GM23338 (cell line): ENCODE measurements at regions not wholly inside any gene's neighbourhood (a gene's known extent, or its start where the extent isn't known, plus 50 kb on each side); places are given as distances from the start of the nearest gene placed in this dataset.

Experiments
- ATAC-seq: fragments of 200-7000 bp; cut with Tn5 transposase; 3 replicates; pipeline ENCODE4 v1.9.1; 2020
- DNase-seq: peaks from one replicate; pipeline ENCODE4 v3.0.0-alpha.2; 2015; ENCODE audit warnings: low spot score
- H2AFZ ChIP-seq: fragments of 200-600 bp; sonication (generic); 2 replicates; pipeline ENCODE4 v1.8.0; 2016; ENCODE audit warnings: antibody characterized with exemption, mild to moderate bottlenecking, moderate library complexity
- H3F3A ChIP-seq: fragments of 200-600 bp; sonication (generic); replicated peaks from 2 replicates; pipeline ENCODE4 v1.8.0; 2017; ENCODE audit warnings: antibody characterized with exemption, mixed run types, low read depth
- H3K27ac ChIP-seq: fragments of 200-600 bp; sonication (generic); 2 replicates; pipeline ENCODE4 v1.6.1; 2016; ENCODE audit warnings: low read depth
- H3K27me3 ChIP-seq: fragments of 200-600 bp; sonication (generic); 2 replicates; pipeline ENCODE4 v1.8.0; 2016; ENCODE audit warnings: mild to moderate bottlenecking, mixed run types, moderate library complexity; ENCODE audit not compliant: insufficient read depth
- H3K36me3 ChIP-seq: fragments of 200-600 bp; sonication (generic); 2 replicates; pipeline ENCODE4 v1.8.0; 2016; ENCODE audit warnings: mild to moderate bottlenecking; ENCODE audit not compliant: insufficient read depth
- H3K4me1 ChIP-seq: fragments of 200-600 bp; sonication (generic); 2 replicates; pipeline ENCODE4 v1.8.0; 2016; ENCODE audit warnings: mild to moderate bottlenecking, moderate library complexity; ENCODE audit not compliant: insufficient read depth
- H3K4me2 ChIP-seq: fragments of 200-600 bp; sonication (generic); 2 replicates; pipeline ENCODE4 v1.7.1; 2017; ENCODE audit warnings: mixed run types
- H3K4me3 ChIP-seq: fragments of 200-600 bp; sonication (generic); 2 replicates; pipeline ENCODE4 v1.6.1; 2016; ENCODE audit warnings: mixed run types
- H3K79me2 ChIP-seq: fragments of 200-600 bp; sonication (generic); replicated peaks from 2 replicates; pipeline ENCODE4 v1.8.0; 2017; ENCODE audit warnings: mild to moderate bottlenecking; ENCODE audit not compliant: insufficient read depth
- H3K9me2 ChIP-seq: fragments of 200-600 bp; sonication (generic); 2 replicates; pipeline ENCODE4 v1.8.0; 2017; ENCODE audit not compliant: insufficient read depth
- H4K20me1 ChIP-seq: fragments of 200-600 bp; sonication (generic); replicated peaks from 2 replicates; pipeline ENCODE4 v1.8.0; 2017; ENCODE audit warnings: mild to moderate bottlenecking; ENCODE audit not compliant: insufficient read depth
- H3K27ac Mint-ChIP-seq: 2 replicates; pipeline ENCODE4 v1.8.0; 2020; ENCODE audit warnings: inconsistent platforms, mild to moderate bottlenecking, moderate library complexity, mixed read lengths
- H3K27me3 Mint-ChIP-seq: 3 replicates; pipeline ENCODE4 v1.8.0; 2022; ENCODE audit warnings: low read depth, mild to moderate bottlenecking, moderate library complexity, mixed read lengths, inconsistent platforms; ENCODE audit not compliant: insufficient read depth, poor library complexity
- H3K36me3 Mint-ChIP-seq: 3 replicates; pipeline ENCODE4 v1.8.0; 2021; ENCODE audit warnings: low read depth, mild to moderate bottlenecking, inconsistent platforms, moderate library complexity, mixed read lengths
- H3K4me1 Mint-ChIP-seq: 3 replicates; pipeline ENCODE4 v1.8.0; 2020; ENCODE audit warnings: mild to moderate bottlenecking, inconsistent platforms, mixed read lengths
- H3K4me3 Mint-ChIP-seq: 3 replicates; pipeline ENCODE4 v1.8.0; 2021; ENCODE audit warnings: moderate library complexity, mild to moderate bottlenecking, inconsistent platforms, mixed read lengths
- H3K9me3 Mint-ChIP-seq: 3 replicates; pipeline ENCODE4 v1.8.0; 2020; ENCODE audit warnings: moderate library complexity, mild to moderate bottlenecking, inconsistent platforms, mixed read lengths
- CREB1 ChIP-seq: fragments of 250-450 bp; sonication (Bioruptor Pico); IDR thresholded peaks from 2 replicates; pipeline ENCODE4 v1.5.0; 2020; ENCODE audit warnings: low read depth, mild to moderate bottlenecking, moderate library complexity
- CTCF ChIP-seq, 2 experiments: fragments of 200-600 bp in 1 of 2; sonication (generic) in 1 of 2; conservative IDR thresholded peaks; 2 replicates each; pipeline versions ENCODE4 v1.5.1 to v1.6.1; 2016 to 2017; ENCODE audit warnings: antibody characterized with exemption in 2 of 2, low read depth in 2 of 2, mild to moderate bottlenecking in 2 of 2, moderate library complexity in 1 of 2
- ETS1 ChIP-seq: IDR thresholded peaks from 2 replicates; pipeline ENCODE4 v1.6.1; 2016; ENCODE audit warnings: antibody characterized with exemption
- EZH2phosphoT487 ChIP-seq: fragments of 200-600 bp; sonication (generic); IDR thresholded peaks from one replicate; pipeline ENCODE4 v1.8.1; 2018; ENCODE audit warnings: antibody characterized with exemption; ENCODE audit not compliant: unreplicated experiment
- NANOG ChIP-seq: IDR thresholded peaks from 2 replicates; pipeline ENCODE4 v1.6.1; 2016; ENCODE audit warnings: antibody characterized with exemption, borderline replicate concordance
- POLR2AphosphoS5 ChIP-seq: IDR thresholded peaks from 2 replicates; pipeline ENCODE4 v1.6.1; 2016; ENCODE audit warnings: antibody characterized with exemption, low read depth
- REST ChIP-seq: IDR thresholded peaks from one replicate; pipeline ENCODE4 v1.6.1; 2018; ENCODE audit warnings: antibody characterized with exemption; ENCODE audit not compliant: unreplicated experiment
- ZNF331 ChIP-seq: fragments of 250-450 bp; sonication (Bioruptor Pico); IDR thresholded peaks from 2 replicates; pipeline ENCODE4 v1.5.0; 2020; ENCODE audit warnings: low read depth, mild to moderate bottlenecking, moderate library complexity

- no peak overlapping the region for H3K4me3 ChIP-seq
- Mint-ChIP-seq H3K27ac (no peak overlapping the region), H3K36me3 (no peaks in the 10 kb centered on the region; the same call in 1 of the 3 replicates), H3K27me3 (no peaks in the 10 kb centered on the region), H3K4me1 (no peaks in the 10 kb centered on the region; the same call in 2 of the 3 replicates), H3K9me3 (peaks cover 15% of the 10 kb centered on the region), H3K4me3 (no peak overlapping the region)
- H3K9me2 ChIP-seq = no peaks in the 10 kb centered on the region
- ATAC-seq = no peak
- no peak overlapping the region; the same call in 1 of the 2 replicates for H2AFZ ChIP-seq
- H4K20me1 ChIP-seq = no peaks in the 10 kb centered on the region
- no peak overlapping the region for H3K27ac ChIP-seq
- no peaks in the 10 kb centered on the region for H3F3A ChIP-seq
- no peaks in the 10 kb centered on the region for H3K79me2 ChIP-seq
- TF ChIP-seq CTCF (conservative IDR thresholded peaks at IDR 0.05; ENCODE audit: low read depth in 2 of 2) = no peak
- no peak for TF ChIP-seq NANOG
- TF ChIP-seq ETS1 = no peak
- TF ChIP-seq REST = no peak
- no peak for TF ChIP-seq ZNF331 (CRISPR knock-in tag)
- no peak for DNase-seq
- H3K36me3 ChIP-seq = no peaks in the 10 kb centered on the region
- no peaks in the 10 kb centered on the region for H3K27me3 ChIP-seq
- no peaks in the 10 kb centered on the region for H3K4me1 ChIP-seq
- no peak overlapping the region for H3K4me2 ChIP-seq
Observed at GRCh38 chr12:90124914-90125313, 416.3 kb upstream of the ATP2B1 start.

GRCh38 chr12:90124289-90124688 is 415.7 kb upstream of the ATP2B1 start:
- H4K20me1 ChIP-seq = no peaks in the 10 kb centered on the region
- H3K27ac Mint-ChIP-seq = no peak overlapping the region
- no peaks in the 10 kb centered on the region; the same call in 2 of the 3 replicates for H3K4me1 Mint-ChIP-seq
- no peaks in the 10 kb centered on the region for H3K27me3 ChIP-seq
- no peak overlapping the region for H3K4me3 Mint-ChIP-seq
- H3K27ac ChIP-seq = no peak overlapping the region
- DNase-seq (no peak), ATAC-seq (no peak)
- no peaks in the 10 kb centered on the region for H3K79me2 ChIP-seq
- H3K27me3 Mint-ChIP-seq = no peaks in the 10 kb centered on the region
- peaks cover 21% of the 10 kb centered on the region for H3K9me3 Mint-ChIP-seq
- peaks cover under 1% of the 10 kb centered on the region; the same call in 2 of the 3 replicates for H3K36me3 Mint-ChIP-seq
- no peaks in the 10 kb centered on the region for H3K36me3 ChIP-seq
- no peak overlapping the region for H2AFZ ChIP-seq
- no peak overlapping the region for H3K4me3 ChIP-seq
- no peaks in the 10 kb centered on the region for H3K9me2 ChIP-seq
- no peaks in the 10 kb centered on the region for H3K4me1 ChIP-seq
- H3F3A ChIP-seq = no peaks in the 10 kb centered on the region
- no peak overlapping the region for H3K4me2 ChIP-seq
- TF ChIP-seq REST (no peak), POLR2AphosphoS5 (no peak), EZH2phosphoT487 (no peak), CREB1 (CRISPR knock-in tag) (no peak)
